BJ (cell line): ENCODE measurements at regions not wholly inside any gene's neighbourhood (a gene's known extent, or its start where the extent isn't known, plus 50 kb on each side); places are given as distances from the start of the nearest gene placed in this dataset.

Experiments
- CTCF ChIA-PET: fragments of 350-600 bp; formaldehyde crosslinking; extraction: SDS; loops from one replicate; lab custom pipeline; 2021; ENCODE audit warnings: antibody characterized with exemption, inconsistent platforms; lab: Yijun Ruan, JAX
- POLR2A ChIA-PET: fragments of 300-600 bp; sonication (Branson Sonifier 250); formaldehyde crosslinking; extraction: SDS; loops from one replicate; lab custom pipeline; 2021; ENCODE audit warnings: antibody characterized with exemption; lab: Charles Lee
- DNase-seq: peaks from one replicate; pipeline ENCODE4 v3.0.0-alpha.2; 2011; ENCODE audit warnings: low read depth
- H3K27me3 ChIP-seq: 2 replicates; pipeline ENCODE4 v1.6.0; 2011; ENCODE audit warnings: low read length; ENCODE audit not compliant: control insufficient read depth, insufficient read depth
- H3K36me3 ChIP-seq: 2 replicates; pipeline ENCODE4 v1.5.1; 2011; ENCODE audit warnings: low read length; ENCODE audit not compliant: control insufficient read depth, insufficient read depth
- H3K4me3 ChIP-seq: 2 replicates; pipeline ENCODE4 v1.5.1; 2011; ENCODE audit warnings: low read depth, mild to moderate bottlenecking, control low read depth, low read length
- TF ChIP-seq, protein P1 (sequence below): IDR thresholded peaks from 2 replicates; pipeline ENCODE4 v1.5.1; 2011; ENCODE audit warnings: low read depth, mild to moderate bottlenecking, control low read depth, inconsistent platforms, low read length, moderate library complexity; ENCODE audit not compliant: insufficient read depth

DNA sequence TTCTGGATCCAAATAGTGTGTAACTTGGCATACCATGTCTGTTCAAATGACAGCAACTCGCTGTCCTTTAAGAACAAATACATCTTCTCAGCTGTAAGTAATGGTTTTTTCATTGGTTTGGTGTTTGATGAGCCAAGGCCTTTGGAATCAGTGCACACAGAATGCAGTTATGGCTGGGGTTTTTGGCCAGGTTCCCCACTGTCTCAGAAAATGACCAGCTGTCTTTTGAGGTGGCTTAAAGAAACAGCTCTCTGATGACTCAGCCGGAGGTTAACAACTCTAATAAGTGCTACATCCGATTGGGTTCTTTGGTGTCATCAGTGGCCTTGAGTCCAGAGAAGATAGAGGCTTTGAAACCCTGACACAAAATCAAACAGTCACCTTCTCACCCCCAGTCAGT lies 688.4 kb downstream of the REEP3 start:
- POLR2A ChIA-PET = no interaction called here
- H3K36me3 ChIP-seq = no peaks in the 10 kb centered on the region

DNA sequence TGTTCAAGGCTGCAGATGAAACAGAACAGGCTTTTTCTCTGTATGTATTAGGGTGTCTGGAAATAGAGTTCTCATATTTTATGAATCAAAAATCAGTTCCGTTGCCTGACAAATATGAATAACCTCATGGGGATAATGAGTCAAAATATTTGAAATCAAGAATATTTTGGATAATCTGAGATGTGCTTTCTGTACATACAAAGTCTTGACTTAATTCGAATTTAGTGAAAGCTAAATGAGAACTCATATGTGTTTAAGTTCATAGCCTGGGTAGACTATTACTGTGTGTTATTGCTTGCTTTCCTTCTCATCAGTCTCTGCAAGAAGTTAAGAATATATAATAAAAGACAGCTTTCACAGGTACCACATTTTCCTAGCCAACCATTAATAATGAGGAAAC lies 689.0 kb downstream of the REEP3 start:
- H3K27me3 ChIP-seq = no peaks in the 10 kb centered on the region
- no peak for DNase-seq
- ChIA-PET POLR2A (no interaction called here), CTCF (interaction anchor here (0.6 kb wide), 1 partner anchor 120 kb away, joined by 3 read pairs; no protein-coding TSS in a partner anchor)
- no peaks in the 10 kb centered on the region for H3K36me3 ChIP-seq
- H3K4me3 ChIP-seq = no peak overlapping the region
- TF ChIP-seq, protein P1, sequence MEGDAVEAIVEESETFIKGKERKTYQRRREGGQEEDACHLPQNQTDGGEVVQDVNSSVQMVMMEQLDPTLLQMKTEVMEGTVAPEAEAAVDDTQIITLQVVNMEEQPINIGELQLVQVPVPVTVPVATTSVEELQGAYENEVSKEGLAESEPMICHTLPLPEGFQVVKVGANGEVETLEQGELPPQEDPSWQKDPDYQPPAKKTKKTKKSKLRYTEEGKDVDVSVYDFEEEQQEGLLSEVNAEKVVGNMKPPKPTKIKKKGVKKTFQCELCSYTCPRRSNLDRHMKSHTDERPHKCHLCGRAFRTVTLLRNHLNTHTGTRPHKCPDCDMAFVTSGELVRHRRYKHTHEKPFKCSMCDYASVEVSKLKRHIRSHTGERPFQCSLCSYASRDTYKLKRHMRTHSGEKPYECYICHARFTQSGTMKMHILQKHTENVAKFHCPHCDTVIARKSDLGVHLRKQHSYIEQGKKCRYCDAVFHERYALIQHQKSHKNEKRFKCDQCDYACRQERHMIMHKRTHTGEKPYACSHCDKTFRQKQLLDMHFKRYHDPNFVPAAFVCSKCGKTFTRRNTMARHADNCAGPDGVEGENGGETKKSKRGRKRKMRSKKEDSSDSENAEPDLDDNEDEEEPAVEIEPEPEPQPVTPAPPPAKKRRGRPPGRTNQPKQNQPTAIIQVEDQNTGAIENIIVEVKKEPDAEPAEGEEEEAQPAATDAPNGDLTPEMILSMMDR = no peak

More for the DNA sequence above, 688.4 kb downstream of the REEP3 start:
- H3K27me3 ChIP-seq = no peaks in the 10 kb centered on the region
- CTCF ChIA-PET = interaction anchor here (0.6 to 1.2 kb wide), 2 partner anchors 53 to 120 kb away, joined by 3 read pairs; no protein-coding TSS in a partner anchor
- H3K4me3 ChIP-seq = no peak overlapping the region
- TF ChIP-seq, protein P1 = no peak
- DNase-seq = no peak

DNA sequence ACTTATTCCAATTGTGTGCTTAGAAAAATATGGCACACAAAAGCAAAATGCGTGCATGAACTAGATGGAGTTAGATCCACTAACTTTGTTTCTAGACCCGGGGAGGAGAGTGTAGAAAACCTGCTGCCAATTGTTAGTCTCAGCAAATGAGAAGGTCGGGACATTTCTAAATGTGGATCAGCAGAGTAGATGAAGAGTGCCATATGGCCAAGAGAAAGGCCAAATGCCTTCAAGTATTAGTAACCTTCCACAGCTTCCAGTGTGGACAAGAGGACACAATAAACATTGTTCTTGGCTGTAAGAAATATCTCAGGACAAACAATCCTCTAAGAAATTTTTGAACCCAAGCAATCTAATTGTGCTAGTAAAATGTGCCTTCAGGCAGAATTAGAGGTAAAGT lies 690.3 kb downstream of the REEP3 start:
- DNase-seq = no peak
- ChIA-PET CTCF (no interaction called here), POLR2A (no interaction called here)
- H3K27me3 ChIP-seq = no peaks in the 10 kb centered on the region
- H3K4me3 ChIP-seq = no peak overlapping the region
- TF ChIP-seq, protein P1 = no peak
- no peaks in the 10 kb centered on the region for H3K36me3 ChIP-seq

DNA sequence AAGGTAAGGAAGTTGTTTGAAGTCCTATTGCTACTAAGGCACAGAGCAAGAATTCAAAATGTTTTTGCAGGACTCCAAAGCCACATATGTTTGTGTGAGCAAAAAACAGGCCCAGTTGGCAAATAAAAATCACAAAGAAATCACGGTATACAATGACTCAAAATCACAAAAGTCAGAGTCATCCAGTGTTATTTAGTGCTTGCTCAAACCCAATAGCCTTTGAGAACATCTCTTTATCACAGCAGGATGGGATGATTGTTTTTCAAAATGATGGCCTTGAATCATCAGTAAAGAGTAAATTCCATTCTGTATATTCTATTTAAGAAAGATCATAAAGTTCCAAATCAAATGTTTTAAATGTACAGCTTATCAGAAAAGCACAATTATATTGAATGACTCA lies 693.9 kb downstream of the REEP3 start:
- ChIA-PET CTCF (no interaction called here), POLR2A (no interaction called here)
- TF ChIP-seq, protein P1 = no peak
- no peaks in the 10 kb centered on the region for H3K36me3 ChIP-seq
- no peaks in the 10 kb centered on the region for H3K27me3 ChIP-seq
- DNase-seq = no peak
- no peak overlapping the region for H3K4me3 ChIP-seq

DNA sequence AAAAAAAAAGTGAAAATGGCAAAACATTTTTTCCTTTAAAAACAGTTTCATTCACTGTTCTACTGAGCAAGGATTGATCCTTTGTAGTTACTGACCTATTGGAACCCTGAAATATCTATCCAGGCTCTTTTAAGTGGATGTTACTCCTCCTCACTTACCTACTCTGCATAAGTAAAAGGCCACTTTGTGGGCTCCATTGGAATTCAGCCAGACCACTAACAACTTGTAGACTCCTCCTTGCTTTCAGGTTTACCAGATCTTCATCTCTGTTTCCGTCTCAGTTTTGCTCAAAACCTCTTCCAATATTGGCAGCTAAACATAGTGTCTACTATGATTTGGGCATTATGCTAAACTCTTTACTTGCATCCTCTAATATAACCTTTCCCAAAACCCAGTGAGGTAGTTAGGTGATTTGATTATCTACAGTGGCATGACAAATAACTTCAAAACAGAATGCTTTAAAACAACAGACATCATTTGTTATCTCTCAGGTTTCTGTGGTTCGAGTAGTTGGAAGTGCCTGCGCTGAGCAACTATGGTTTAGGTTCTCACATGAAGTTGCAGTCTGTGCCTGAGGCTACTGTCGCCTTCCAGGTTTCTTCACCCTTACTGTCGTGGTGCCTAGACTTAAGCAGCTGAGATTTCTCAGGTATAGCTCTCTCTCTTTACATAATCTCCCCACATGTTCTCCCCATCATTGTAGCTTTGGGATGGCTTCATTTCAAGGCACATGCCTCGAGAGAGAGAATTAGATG lies 698.2 kb downstream of the REEP3 start:
- DNase-seq = no peak
- no peaks in the 10 kb centered on the region for H3K36me3 ChIP-seq
- TF ChIP-seq, protein P1 = no peak
- ChIA-PET POLR2A (no interaction called here), CTCF (no interaction called here)
- H3K4me3 ChIP-seq = no peak overlapping the region
- H3K27me3 ChIP-seq = no peaks in the 10 kb centered on the region
